ENCODE measurements at regions not wholly inside any gene's neighbourhood (a gene's known extent, or its start where the extent isn't known, plus 50 kb on each side); places are given as distances from the start of the nearest gene placed in this dataset.
"Not testable (repeated sequence)": the region's sequence is repeated elsewhere in the genome, so short reads cannot be mapped to it uniquely, and the experiment has no call there.

- DNase-seq = peak in 1 of 5 experiments; percentile 41
These were observed 55.1 kb downstream of the RBMXL2 start for GRCh38 chr11:7143908-7144307.

DNA sequence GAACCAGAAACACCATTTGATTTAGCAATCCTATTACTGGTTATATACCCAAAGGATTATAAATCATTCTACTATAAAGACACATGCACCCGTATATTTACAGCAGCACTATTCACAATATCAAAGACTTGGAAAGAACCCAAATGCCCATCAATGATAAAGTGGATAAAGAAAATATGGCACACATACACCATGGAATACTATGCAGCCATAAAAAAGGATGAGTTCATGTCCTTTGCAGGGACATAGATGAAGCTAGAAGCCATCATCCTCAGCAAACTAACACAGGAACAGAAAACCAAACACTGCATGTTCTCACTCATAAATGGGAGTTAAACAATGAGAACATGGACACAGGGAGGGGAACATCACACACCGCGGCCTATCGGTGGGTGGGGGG is 61.3 kb downstream of the RBMXL2 start:
- DNase-seq = not testable (repeated sequence)

DNA sequence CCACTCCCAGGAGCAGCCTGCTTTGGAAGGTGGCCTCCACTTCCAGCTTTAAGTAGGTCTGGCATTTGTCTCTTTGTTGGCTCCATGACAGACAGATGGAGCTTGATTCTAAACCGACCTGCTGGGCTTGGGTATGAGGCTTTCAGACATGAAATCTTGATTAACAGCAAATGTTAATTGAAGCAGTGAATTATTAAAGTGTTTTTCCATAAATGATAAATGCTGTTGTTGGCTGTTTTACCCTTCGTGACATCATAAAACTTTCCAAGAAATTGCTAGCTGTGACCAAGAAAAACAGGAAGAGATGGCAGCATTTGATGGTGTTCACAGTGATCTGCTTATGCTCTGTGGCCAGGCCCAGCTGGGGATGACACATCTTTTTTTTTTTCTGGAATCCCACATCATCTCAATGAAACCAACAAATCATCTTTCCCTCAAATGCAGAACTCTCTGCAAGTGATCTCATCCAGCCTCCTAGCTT is 66.1 kb downstream of the RBMXL2 start:
- DNase-seq = peak in 1 of 5 experiments; percentile 31

DNA sequence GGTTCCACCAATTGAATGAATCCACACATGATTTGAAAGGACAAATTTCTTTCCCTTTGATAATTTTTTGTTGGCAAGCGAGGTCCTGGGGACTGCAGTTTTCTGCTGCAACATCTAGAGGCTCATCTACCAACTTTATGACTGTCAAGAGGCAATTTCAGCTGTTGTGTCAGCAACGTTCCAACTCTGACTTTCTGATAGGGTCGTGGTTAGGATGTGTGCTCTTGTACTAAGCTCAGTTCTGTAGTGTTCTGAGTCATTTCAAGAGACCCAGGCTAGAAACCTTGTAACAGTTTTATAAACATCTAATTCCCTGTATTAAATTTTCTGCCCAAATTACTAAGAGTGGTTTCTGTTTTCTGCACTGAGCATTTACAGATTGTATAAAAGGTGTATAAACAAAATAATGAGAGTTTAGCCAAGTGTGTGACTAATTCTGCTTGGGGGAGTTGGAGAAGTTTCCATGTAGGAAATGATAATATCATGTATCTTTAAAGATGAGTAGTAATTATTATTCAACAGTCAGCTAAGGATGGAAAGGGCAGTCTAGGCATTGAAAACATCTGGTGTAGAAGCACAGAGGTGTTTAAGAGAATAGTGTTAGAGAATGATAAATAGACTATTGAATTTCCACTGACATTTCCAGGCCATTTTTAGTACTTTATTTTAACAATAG is 72.2 kb downstream of the RBMXL2 start:
- DNase-seq = peak in 1 of 5 experiments; percentile 93

DNA sequence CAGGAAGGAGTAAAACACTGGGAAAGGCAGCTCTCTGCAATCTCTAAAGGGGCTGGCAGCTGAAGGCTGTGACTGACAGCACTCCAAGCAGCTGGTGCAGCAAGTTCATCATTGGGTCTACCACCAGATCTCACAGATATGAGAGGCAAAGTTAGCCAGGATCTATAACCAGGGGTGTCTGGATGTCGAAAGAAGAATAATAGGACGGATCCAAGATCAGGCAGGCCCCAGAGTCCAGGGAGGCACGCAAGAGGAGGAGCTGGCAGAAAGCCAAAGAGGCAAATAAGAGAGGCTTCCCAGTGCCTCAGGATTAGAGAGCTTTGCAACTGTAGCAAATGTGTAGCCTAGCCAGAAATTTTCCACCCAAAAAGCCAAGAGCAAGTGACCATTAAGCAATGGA is 77.1 kb downstream of the RBMXL2 start:
- DNase-seq = no peak

- no peak for DNase-seq
These were observed 79.4 kb downstream of the RBMXL2 start for GRCh38 chr11:7167976-7168740.

DNA sequence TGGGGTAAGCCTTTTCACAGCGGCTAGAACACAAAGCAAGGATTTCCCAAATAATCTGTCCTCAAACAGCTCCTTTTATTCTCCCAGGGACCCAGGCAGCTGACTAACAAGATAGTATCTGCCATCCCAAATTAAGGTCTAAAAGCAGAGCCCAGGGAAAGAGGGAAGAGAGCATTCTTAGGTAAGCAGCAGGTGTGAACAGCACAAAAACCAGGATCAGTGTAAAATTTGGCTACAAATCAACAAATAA is 79.9 kb downstream of the RBMXL2 start:
- no peak for DNase-seq

DNA sequence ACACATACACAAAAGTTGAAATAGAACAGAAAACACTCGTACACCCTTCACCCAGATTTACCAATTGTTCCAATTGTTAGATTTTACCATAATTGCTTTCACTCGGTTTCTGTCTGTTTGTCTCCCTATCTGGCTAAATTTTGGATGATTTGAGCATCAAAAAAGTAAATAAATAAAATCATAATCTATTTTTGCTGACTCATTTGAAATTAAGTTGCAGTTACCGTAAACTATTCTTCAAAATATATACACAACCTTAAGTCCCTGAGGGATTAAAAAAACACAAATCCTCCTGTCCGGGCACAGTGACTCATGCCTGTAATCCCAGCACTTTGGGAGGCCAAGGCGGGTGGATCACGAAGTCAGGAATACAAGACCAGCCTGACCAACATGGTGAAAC is 81.3 kb upstream of the SYT9 start:
- no peak for DNase-seq

DNA sequence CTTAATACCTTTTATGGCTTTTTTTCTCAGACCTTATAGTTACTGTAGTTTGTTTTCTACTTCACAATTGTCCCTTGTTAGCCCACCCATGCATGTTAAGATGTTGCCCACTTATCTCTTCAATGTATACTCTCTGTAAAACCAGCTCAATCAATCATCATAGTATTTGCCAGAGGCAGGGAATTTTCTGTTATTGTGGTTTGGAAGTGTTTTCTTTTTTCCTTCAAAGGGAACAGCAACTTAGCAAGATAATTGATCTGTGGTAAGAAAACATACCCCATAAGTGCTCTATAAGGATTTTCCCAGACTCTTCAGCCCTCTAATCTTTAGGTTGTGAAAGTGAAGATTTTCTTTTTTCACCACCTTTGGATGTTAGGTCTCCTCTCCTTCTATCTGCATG is 76.7 kb upstream of the SYT9 start:
- no peak for DNase-seq

DNA sequence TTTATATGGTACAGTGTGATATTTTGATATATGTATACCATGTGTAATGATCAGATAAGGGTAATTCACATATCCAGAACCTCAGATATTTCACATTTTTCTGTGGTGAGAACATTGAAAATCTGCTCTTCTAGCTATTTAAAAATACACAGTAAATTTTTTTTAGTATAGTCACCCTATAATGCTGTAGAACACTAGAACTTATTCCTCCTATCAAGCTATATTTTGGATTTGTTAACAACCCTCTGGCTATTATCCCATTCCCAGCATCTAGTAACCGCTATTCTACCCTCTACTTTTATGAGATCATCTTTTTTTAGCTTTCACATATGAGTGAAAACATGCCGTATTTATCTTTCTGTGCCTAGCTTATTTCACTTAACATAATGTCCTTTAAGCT is 65.5 kb upstream of the SYT9 start:
- DNase-seq = no peak

- no peak for DNase-seq
These were observed 65.0 kb upstream of the SYT9 start for GRCh38 chr11:7186676-7187075.

- not testable (repeated sequence) for DNase-seq
These were observed 58.9 kb upstream of the SYT9 start for GRCh38 chr11:7192785-7193184.

- no peak for DNase-seq
These were observed 55.1 kb upstream of the SYT9 start for GRCh38 chr11:7196396-7197146.

- DNase-seq = no peak
These were observed 54.2 kb upstream of the SYT9 start for GRCh38 chr11:7197469-7197868.
